Endothelial cell of umbilical vein (primary cell): ENCODE measurements at regions not wholly inside any gene's neighbourhood (a gene's known extent, or its start where the extent isn't known, plus 50 kb on each side); places are given as distances from the start of the nearest gene placed in this dataset.

ENCODE experiments used
- BruUV-seq: library from RNA; stranded (reverse); fragments of 400-500 nt; replicated peaks from 2 replicates; lab custom pipeline; 2021; lab: Mats Ljungman, UMichigan
- CTCF ChIA-PET: fragments of 300-600, 350-600 bp; sonication (Branson Sonifier 250); formaldehyde crosslinking; loops from one replicate; lab custom pipeline; 2021; ENCODE audit warnings: antibody characterized with exemption, inconsistent platforms; lab: Charles Lee
- POLR2A ChIA-PET: fragments of 300-600, 350-600 bp; sonication (Branson Sonifier 250); formaldehyde crosslinking; loops from one replicate; lab custom pipeline; 2021; ENCODE audit warnings: antibody characterized with exemption, inconsistent platforms; lab: Charles Lee
- DNase-seq: peaks from one replicate; pipeline ENCODE4 v3.0.0-alpha.2; 2011; ENCODE audit warnings: low read depth, low spot score
- FAIRE-seq: peaks from 2 replicates; lab custom pipeline; 2011; peaks lifted over from hg19 to GRCh38; lab: Jason Lieb, UNC
- H2AFZ ChIP-seq: 2 replicates; pipeline ENCODE4 v1.6.0; 2012; ENCODE audit warnings: low read depth, low read length, control low read depth, inconsistent platforms
- H3K27ac ChIP-seq: 2 replicates; pipeline ENCODE4 v1.5.1; 2011; ENCODE audit warnings: low read depth, mild to moderate bottlenecking, control low read depth, low read length, moderate library complexity; ENCODE audit not compliant: insufficient read depth
- H3K27me3 ChIP-seq, 2 experiments: 2 replicates each; pipeline versions ENCODE4 v1.6.0 to v1.6.1; 2011; ENCODE audit warnings: low read length in 2 of 2, mixed read lengths in 1 of 2; ENCODE audit not compliant: control insufficient read depth in 2 of 2, insufficient read depth in 2 of 2
- H3K36me3 ChIP-seq, 2 experiments: 2 replicates in 1 of 2; 3 replicates in 1 of 2; pipeline ENCODE4 v1.5.1; 2011; ENCODE audit warnings: low read length in 2 of 2, mild to moderate bottlenecking in 1 of 2, moderate library complexity in 1 of 2; ENCODE audit not compliant: control insufficient read depth in 2 of 2, insufficient read depth in 2 of 2; ENCODE audit errors: extremely low read depth in 1 of 2
- H3K4me1 ChIP-seq: 3 replicates; pipeline ENCODE4 v1.5.1; 2011; ENCODE audit warnings: mild to moderate bottlenecking, low read length; ENCODE audit not compliant: control insufficient read depth, insufficient read depth; ENCODE audit errors: extremely low read depth
- H3K4me2 ChIP-seq: 2 replicates; pipeline ENCODE4 v1.6.1; 2011; ENCODE audit warnings: low read length, control low read depth, mixed read lengths; ENCODE audit not compliant: insufficient read depth
- H3K4me3 ChIP-seq, 3 experiments: fragments of 200-600 bp in 1 of 3; sonication (generic), shearing (Covaris generic) in 1 of 3; replicated peaks in 1 of 3; 2 replicates each; pipeline ENCODE4 v1.5.1; 2011 to 2016; ENCODE audit warnings: control low read depth in 3 of 3, low read length in 3 of 3, mild to moderate bottlenecking in 2 of 3, inconsistent platforms in 1 of 3, low read depth in 1 of 3, moderate library complexity in 1 of 3; ENCODE audit not compliant: insufficient read depth in 1 of 3
- H3K79me2 ChIP-seq: 2 replicates; pipeline ENCODE4 v1.6.0; 2012; ENCODE audit warnings: low read length, inconsistent platforms; ENCODE audit not compliant: control insufficient read depth, insufficient read depth
- H3K9ac ChIP-seq: replicated peaks from 2 replicates; pipeline ENCODE3; 2011; ENCODE audit warnings: low read length, control low read depth; ENCODE audit not compliant: insufficient read depth; ENCODE audit errors: extremely low read depth
- H3K9me1 ChIP-seq: replicated peaks from 3 replicates; pipeline ENCODE4 v1.6.0; 2011; ENCODE audit warnings: mild to moderate bottlenecking, low read length; ENCODE audit not compliant: control insufficient read depth, insufficient read depth; ENCODE audit errors: extremely low read depth
- H3K9me3 ChIP-seq: replicated peaks from 2 replicates; pipeline ENCODE4 v1.5.1; 2012; ENCODE audit warnings: low read length, inconsistent platforms; ENCODE audit not compliant: control insufficient read depth, insufficient read depth
- H4K20me1 ChIP-seq: replicated peaks from 2 replicates; pipeline ENCODE3; 2011; ENCODE audit warnings: mild to moderate bottlenecking, low read length; ENCODE audit not compliant: control insufficient read depth, insufficient read depth; ENCODE audit errors: extremely low read depth
- CTCF ChIP-seq, 2 donors: IDR thresholded peaks; 1 replicate in 1 of 2; 2 replicates in 1 of 2; pipeline ENCODE4 v1.5.1; 2011; ENCODE audit warnings: low read length in 2 of 2, mild to moderate bottlenecking in 2 of 2, moderate library complexity in 2 of 2, control low read depth in 1 of 2, inconsistent platforms in 1 of 2, low read depth in 1 of 2; ENCODE audit not compliant: insufficient read depth in 1 of 2; ENCODE audit errors: extremely low read depth in 1 of 2
- EZH2 ChIP-seq: IDR thresholded peaks from 2 replicates; pipeline ENCODE4 v1.6.1; 2012; ENCODE audit warnings: borderline replicate concordance, low read depth, mild to moderate bottlenecking, moderate library complexity, low read length, inconsistent platforms; ENCODE audit not compliant: severe bottlenecking
- FOS ChIP-seq: IDR thresholded peaks from 2 replicates; pipeline ENCODE4 v1.6.1; 2011; ENCODE audit warnings: mild to moderate bottlenecking, low read length, moderate library complexity, borderline replicate concordance; ENCODE audit not compliant: insufficient read depth
- GATA2 ChIP-seq: IDR thresholded peaks from 2 replicates; pipeline ENCODE4 v1.7.0; 2011; ENCODE audit warnings: low read depth, mild to moderate bottlenecking, moderate library complexity, mixed read lengths, low read length; ENCODE audit not compliant: insufficient read length, insufficient read depth
- JUN ChIP-seq: IDR thresholded peaks from 2 replicates; pipeline ENCODE4 v1.6.1; 2011; ENCODE audit warnings: borderline replicate concordance, low read depth; ENCODE audit not compliant: insufficient read length, insufficient read depth
- MAX ChIP-seq: IDR thresholded peaks from 2 replicates; pipeline ENCODE4 v1.6.1; 2011; ENCODE audit not compliant: insufficient read depth, insufficient read length
- MYC ChIP-seq: IDR thresholded peaks from one replicate; pipeline ENCODE4 v1.6.1; 2011; ENCODE audit warnings: mild to moderate bottlenecking, low read depth, low read length
- POLR2A ChIP-seq: IDR thresholded peaks from 2 replicates; pipeline ENCODE4 v1.6.1; 2012; ENCODE audit warnings: low read depth, mild to moderate bottlenecking, control low read depth, low read length
- POLR2AphosphoS5 ChIP-seq: IDR thresholded peaks from 2 replicates; pipeline ENCODE4 v1.6.1; 2012; ENCODE audit warnings: low read depth, mild to moderate bottlenecking, control low read depth, low read length, moderate library complexity; ENCODE audit not compliant: insufficient read depth
- dilution Hi-C: fragments of 300-500 bp; cut with MboI; formaldehyde crosslinking; loops from one replicate; pipeline ENCODE4 v1.15.0; 2019; ENCODE audit warnings: low sequenced_read_pairs; ENCODE audit not compliant: extremely low pct_ligation_motif_present
- intact Hi-C: fragments of 100-400 bp; cut with micrococcal nuclease; formaldehyde crosslinking; loops from one replicate; pipeline ENCODE4 v1.10.0; 2022

GRCh38 chr2:15745907-15746702 lies 154.4 kb downstream of the DDX1 start:
- no peaks in the 10 kb centered on the region for H4K20me1 ChIP-seq
- no peak overlapping the region for H3K4me3 ChIP-seq
- DNase-seq: no peak
- ChIA-PET CTCF (interaction anchor here (0.8 to 1.0 kb wide), 2 partner anchors 12 to 108 kb away, joined by 3 read pairs; no protein-coding TSS in a partner anchor), POLR2A (no interaction called here)
- TF ChIP-seq GATA2 (no peak), POLR2A (no peak), MYC (no peak), JUN (no peak), CTCF (IDR thresholded peaks at IDR 0.05; ENCODE audit: extremely low read depth in 1 of 2, insufficient read depth in 1 of 2, low read depth in 1 of 2, low read length in 2 of 2) (no peak), POLR2AphosphoS5 (no peak), FOS (no peak), MAX (no peak), EZH2 (no peak)
- no peaks in the 10 kb centered on the region for H3K79me2 ChIP-seq
- no peak overlapping the region for H2AFZ ChIP-seq
- no peaks in the 10 kb centered on the region for H3K9me3 ChIP-seq
- intact Hi-C loops: no loop called here
- H3K27ac ChIP-seq: no peak overlapping the region
- dilution Hi-C loops: no loop called here
- BruUV-seq: no TSS peak
- peaks cover 16% of the 10 kb centered on the region for H3K4me1 ChIP-seq
- H3K9ac ChIP-seq: no peak overlapping the region
- H3K27me3 ChIP-seq: peaks cover 0 to 2% of the 10 kb centered on the region in 2 experiments
- no peaks in the 10 kb centered on the region for H3K36me3 ChIP-seq
- FAIRE-seq: no peak
- H3K4me2 ChIP-seq: no peak overlapping the region
- no peaks in the 10 kb centered on the region for H3K9me1 ChIP-seq
